ENCODE measurements at regions not wholly inside any gene's neighbourhood (a gene's known extent, or its start where the extent isn't known, plus 50 kb on each side); places are given as distances from the start of the nearest gene placed in this dataset.
"Not testable (repeated sequence)": the region's sequence is repeated elsewhere in the genome, so short reads cannot be mapped to it uniquely, and the experiment has no call there.

DNA sequence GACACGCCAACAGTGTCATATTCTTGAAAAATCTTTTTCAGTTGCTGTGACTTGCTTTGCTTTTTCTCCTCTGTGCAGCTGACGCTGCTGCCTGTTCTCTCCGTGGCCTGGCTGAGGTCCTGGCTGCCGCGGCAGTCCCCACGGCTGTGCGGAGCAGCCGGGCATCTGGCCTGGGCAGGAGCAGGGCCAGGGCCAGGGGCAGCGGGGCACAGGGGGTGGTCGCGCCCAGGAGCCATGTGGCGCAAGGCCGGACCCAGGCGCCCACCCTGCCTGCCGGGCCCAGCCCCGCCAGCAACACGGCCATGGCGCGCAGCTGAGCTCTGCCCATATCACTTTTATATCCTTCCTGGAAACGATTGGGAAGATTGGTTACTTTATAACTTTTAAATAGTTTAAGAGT lies 109.4 kb upstream of the ACBD5 start:
- no peak for DNase-seq (ENCODE audit: low spot score in 2 of 2)
- no peak overlapping the region for H3K4me3 ChIP-seq (ENCODE audit: low read depth, poor library complexity, severe bottlenecking)
- intact Hi-C loops (cut with DNase I; ENCODE audit: low total_unique reads), result no loop called here
- 82 to 85% methylated on average over 20 of the region's 20 CpGs for WGBS, 2 donors
- no peak for TF ChIP-seq POLR2A (IDR thresholded peaks at IDR 0.05)
- TF ChIP-seq, protein P1, sequence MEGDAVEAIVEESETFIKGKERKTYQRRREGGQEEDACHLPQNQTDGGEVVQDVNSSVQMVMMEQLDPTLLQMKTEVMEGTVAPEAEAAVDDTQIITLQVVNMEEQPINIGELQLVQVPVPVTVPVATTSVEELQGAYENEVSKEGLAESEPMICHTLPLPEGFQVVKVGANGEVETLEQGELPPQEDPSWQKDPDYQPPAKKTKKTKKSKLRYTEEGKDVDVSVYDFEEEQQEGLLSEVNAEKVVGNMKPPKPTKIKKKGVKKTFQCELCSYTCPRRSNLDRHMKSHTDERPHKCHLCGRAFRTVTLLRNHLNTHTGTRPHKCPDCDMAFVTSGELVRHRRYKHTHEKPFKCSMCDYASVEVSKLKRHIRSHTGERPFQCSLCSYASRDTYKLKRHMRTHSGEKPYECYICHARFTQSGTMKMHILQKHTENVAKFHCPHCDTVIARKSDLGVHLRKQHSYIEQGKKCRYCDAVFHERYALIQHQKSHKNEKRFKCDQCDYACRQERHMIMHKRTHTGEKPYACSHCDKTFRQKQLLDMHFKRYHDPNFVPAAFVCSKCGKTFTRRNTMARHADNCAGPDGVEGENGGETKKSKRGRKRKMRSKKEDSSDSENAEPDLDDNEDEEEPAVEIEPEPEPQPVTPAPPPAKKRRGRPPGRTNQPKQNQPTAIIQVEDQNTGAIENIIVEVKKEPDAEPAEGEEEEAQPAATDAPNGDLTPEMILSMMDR (IDR thresholded peaks at IDR 0.05), result no peak

DNA sequence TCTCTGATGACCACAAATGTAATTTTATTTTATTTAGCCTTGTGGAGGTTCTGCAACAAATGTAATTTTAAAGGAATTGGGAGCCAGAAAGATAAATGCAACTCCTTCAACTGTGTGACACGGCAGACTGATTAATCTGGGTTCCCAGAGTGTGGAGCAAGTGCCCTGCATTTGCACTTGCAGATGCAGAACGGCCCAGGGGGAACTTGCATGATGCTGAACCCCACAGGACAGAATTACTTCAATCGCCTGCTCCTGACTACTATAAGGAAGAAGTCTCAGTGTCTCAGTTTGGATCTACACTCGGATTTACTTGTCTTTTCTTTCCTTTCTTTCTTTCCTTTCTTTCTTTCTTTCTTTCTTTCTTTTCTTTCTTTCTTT lies 107.2 kb upstream of the ACBD5 start:
- DNase-seq (ENCODE audit: low spot score in 2 of 2); intact Hi-C loops (cut with DNase I; ENCODE audit: low total_unique reads); H3K4me3 ChIP-seq (ENCODE audit: low read depth, poor library complexity, severe bottlenecking): not testable (repeated sequence)
- 28 to 42% methylated on average over 4 of the region's 4 CpGs for WGBS, 2 donors

DNA sequence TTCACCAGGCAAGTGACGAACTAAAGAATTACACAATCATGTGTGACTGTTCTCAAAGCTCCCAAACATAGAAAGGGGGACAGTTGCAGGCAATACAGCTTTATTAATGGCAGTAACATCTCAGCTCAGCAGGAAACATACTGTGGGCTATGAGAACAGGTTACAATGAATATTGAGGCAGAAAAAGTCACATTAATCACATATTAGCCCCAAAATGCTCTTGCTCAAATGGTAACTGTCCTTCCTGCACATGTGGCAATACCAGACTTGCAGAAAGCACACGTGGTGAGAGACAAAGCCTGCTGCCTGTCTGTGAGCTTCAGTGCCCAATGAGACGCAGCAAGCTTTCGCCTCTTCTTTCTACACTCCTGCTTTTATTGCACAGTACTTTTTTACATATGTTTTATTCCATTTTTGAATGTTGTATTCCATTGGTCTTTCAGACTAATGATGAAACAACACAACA lies 104.9 kb upstream of the ACBD5 start:
- 28 to 38% methylated on average over 4 of the region's 4 CpGs for WGBS, 2 donors
- no peak overlapping the region for H3K4me3 ChIP-seq (ENCODE audit: low read depth, poor library complexity, severe bottlenecking)
- intact Hi-C loops (cut with DNase I; ENCODE audit: low total_unique reads), result no loop called here
- no peak for TF ChIP-seq POLR2A (IDR thresholded peaks at IDR 0.05)
- TF ChIP-seq, protein P1 (IDR thresholded peaks at IDR 0.05), result no peak
- DNase-seq (ENCODE audit: low spot score in 2 of 2), result no peak

DNA sequence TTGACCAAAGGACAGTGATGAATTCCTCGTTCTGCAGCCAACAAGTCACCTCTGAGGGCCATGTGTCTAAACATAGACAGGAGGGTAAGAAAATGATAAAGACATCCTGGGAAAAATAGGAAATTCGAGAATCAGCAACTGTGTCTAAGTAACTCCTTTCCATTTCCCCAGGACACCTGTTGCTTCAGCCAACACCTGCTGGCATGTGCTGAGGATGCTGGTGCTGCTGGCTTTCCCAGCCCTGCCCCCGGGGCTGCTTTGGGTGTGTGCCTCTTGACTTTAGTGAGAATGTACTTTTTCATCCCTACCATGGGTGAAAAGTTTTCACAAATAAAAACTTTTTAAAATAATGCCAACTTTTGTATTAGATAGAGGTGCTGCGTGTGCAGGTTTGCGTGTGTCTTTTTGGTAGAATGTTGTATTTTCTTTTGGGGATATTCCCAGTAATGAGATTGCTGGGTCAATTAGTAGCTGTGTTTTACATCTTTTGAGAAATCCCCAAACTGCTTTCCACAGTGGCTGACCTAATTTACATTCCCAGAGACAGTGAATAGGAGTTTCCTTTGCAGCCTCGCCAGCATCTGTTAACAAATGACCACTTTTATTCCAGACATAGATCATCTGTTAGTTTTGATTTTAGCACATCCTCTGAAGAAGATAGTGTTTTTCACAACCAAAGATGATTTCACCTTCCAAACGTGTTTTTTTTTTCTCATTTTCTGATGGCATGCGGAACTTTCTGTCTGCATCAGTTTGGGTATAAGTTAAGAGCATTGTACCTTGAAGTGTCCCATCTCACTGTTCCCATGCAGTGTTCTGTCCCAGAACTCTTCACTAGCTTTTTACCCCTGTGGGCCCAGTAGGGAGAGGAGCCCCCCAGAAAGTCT lies 104.2 kb upstream of the ACBD5 start:
- no peak overlapping the region for H3K4me3 ChIP-seq (ENCODE audit: low read depth, poor library complexity, severe bottlenecking)
- TF ChIP-seq POLR2A (IDR thresholded peaks at IDR 0.05), result no peak
- TF ChIP-seq, protein P1 (IDR thresholded peaks at IDR 0.05), result no peak
- no peak for DNase-seq (ENCODE audit: low spot score in 2 of 2)
- WGBS, 2 donors, result 36 to 53% methylated on average over 8 of the region's 8 CpGs
- intact Hi-C loops (cut with DNase I; ENCODE audit: low total_unique reads), result no loop called here

DNA sequence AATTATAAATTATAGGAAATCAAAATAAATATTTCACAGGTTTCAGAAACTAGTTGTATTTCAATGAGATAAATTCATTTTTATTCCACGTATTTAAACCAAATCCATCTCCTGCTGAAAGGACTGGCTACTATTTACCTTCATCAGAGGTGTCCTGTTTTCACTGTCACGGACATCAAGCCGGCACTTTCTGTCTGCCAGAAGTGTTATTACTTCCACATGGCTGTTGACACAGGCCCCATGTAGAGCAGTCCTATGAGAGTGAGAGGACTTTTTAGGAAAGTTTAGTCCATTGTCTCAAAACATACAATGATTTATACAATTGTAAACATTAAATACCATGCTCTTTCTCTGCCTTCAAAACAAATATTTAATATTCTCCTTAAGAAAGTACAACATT lies 100.4 kb upstream of the ACBD5 start:
- 63 to 70% methylated on average over 3 of the region's 3 CpGs for WGBS, 2 donors
- no peak for DNase-seq (ENCODE audit: low spot score in 2 of 2)
- H3K4me3 ChIP-seq (ENCODE audit: low read depth, poor library complexity, severe bottlenecking), result no peak overlapping the region
- TF ChIP-seq, protein P1 (IDR thresholded peaks at IDR 0.05), result no peak
- no peak for TF ChIP-seq POLR2A (IDR thresholded peaks at IDR 0.05)
- intact Hi-C loops (cut with DNase I; ENCODE audit: low total_unique reads), result no loop called here

DNA sequence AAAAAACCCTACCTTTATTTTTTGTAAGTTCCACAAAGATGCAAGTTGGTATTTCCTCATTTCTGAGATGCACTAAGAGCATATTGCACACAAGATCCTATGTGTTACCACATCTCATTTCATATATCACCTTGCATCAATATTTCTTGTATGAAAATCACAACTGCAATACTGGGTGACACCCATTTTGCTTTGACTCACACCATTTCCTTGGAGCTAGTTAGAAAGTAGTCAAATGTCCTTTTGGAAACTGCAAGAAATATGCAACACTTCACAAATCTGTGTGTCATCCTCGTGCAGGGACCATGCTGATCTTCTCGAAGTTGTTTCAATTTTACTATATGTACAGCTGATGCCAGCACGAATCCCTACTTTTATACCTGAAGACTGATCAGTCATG lies 94.6 kb upstream of the ACBD5 start:
- H3K4me3 ChIP-seq (ENCODE audit: low read depth, poor library complexity, severe bottlenecking); DNase-seq (ENCODE audit: low spot score in 2 of 2); intact Hi-C loops (cut with DNase I; ENCODE audit: low total_unique reads): not testable (repeated sequence)
- 64 to 77% methylated on average over 3 of the region's 3 CpGs for WGBS, 2 donors

DNA sequence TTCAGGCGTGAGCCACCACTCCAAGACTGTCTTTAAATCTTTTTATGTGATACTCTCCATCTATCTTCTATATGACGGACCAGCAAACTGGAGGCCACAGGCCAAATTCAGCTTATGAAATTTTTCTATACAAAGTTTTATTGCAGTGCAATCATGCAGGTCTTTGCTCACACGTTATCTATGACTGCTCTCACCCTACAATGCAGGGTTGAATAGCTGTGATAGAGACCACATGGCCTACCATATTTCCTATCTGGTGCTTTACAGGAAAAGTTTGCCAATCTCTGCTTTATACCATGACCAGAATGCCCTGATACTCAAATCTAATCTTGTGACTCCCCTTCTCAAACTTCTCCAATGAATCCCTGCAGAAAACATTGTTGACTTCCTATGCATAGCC lies 89.5 kb upstream of the ACBD5 start:
- no peak for TF ChIP-seq POLR2A (IDR thresholded peaks at IDR 0.05)
- TF ChIP-seq, protein P1 (IDR thresholded peaks at IDR 0.05), result no peak
- no peak for DNase-seq (ENCODE audit: low spot score in 2 of 2)
- no peak overlapping the region for H3K4me3 ChIP-seq (ENCODE audit: low read depth, poor library complexity, severe bottlenecking)
- WGBS, 2 donors, result 87 to 92% methylated on average over 3 of the region's 3 CpGs
- intact Hi-C loops (cut with DNase I; ENCODE audit: low total_unique reads), result no loop called here

All from lower leg skin (tissue), 4 donors.